Colonic mucosa (tissue), 4 donors: ENCODE measurements at regions not wholly inside any gene's neighbourhood (a gene's known extent, or its start where the extent isn't known, plus 50 kb on each side); places are given as distances from the start of the nearest gene placed in this dataset.

Experiments used
- DNase-seq: peaks from one replicate; pipeline ENCODE4 v3.0.0-alpha.2; 2020
- H3K27ac ChIP-seq: fragments of 200-600 bp; one replicate; pipeline ENCODE4 v1.8.0; 2021
- H3K27me3 ChIP-seq: fragments of 200-600 bp; one replicate; pipeline ENCODE4 v1.8.0; 2021
- H3K36me3 ChIP-seq: fragments of 200-600 bp; one replicate; pipeline ENCODE4 v1.8.0; 2021
- H3K4me1 ChIP-seq: fragments of 200-600 bp; one replicate; pipeline ENCODE4 v1.8.0; 2021; ENCODE audit warnings: mild to moderate bottlenecking
- H3K4me3 ChIP-seq: fragments of 200-600 bp; one replicate; pipeline ENCODE4 v1.8.0; 2021
- H3K9ac ChIP-seq, 2 donors: one replicate each; pipeline ENCODE4 v1.7.0; 2013; ENCODE audit warnings: control low read depth in 2 of 2, low read depth in 2 of 2, low read length in 2 of 2
- H3K9me3 ChIP-seq: fragments of 200-600 bp; one replicate; pipeline ENCODE4 v1.8.0; 2021
- intact Hi-C: fragments of 100-400 bp; cut with DNase I; formaldehyde crosslinking; loops from one replicate; pipeline ENCODE4 v1.14.1; 2022
- TF ChIP-seq, protein P1 (sequence below): fragments of 200-600 bp; IDR thresholded peaks from one replicate; pipeline ENCODE4 v1.8.0; 2022; ENCODE audit warnings: antibody characterized with exemption, mild to moderate bottlenecking
- donor health status: healthy.
- donor health status: DM: no; HTN: no; CAD: no.
- donor health status: DM: no; HTN: no; CAD: no.

DNA sequence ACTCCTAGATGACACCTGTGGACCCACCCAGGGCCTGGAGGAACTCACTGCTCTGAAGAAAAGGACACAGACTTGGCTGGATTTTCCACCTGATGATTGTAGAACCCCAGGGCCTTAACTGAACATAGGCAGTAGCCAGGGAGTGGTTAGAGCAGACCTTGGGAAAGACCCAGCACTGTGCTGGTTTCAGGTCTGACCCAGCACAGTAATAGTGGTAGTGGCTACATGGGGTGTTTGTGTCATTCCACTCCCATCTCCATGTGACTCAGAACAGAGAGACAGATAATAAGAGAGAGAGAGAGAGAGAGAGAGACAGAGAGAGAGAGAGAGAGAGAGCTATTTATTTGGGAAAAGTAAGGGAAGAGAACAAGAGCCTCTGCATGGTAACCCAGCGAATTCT, 239.1 kb upstream of the MEOX2 start:
- no peak overlapping the region for H3K9ac ChIP-seq

DNA sequence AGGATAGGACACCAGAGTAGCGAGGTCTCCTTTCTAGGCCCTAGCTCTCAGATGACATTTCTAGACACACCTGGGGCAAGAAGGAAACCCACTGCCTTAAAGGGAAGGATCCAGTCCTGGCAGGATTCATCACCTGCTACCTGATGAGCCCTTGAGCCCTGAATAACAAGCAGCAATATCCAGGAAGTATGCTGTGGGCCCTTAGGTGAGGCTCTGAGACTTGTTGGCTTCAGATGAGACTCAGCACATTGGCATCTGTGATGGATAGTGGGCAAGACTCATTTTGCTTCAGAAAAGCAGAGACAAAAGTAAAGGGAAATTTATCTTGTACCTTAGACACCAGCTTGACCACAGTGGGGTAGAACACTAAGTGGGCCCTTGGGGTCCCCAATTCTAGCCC, 238.4 kb upstream of the MEOX2 start:
- no peak for DNase-seq
- Histone ChIP-seq H3K9me3 (no peaks in the 10 kb centered on the region), H3K9ac (no peak overlapping the region), H3K4me3 (no peak overlapping the region), H3K36me3 (no peaks in the 10 kb centered on the region), H3K27me3 (no peaks in the 10 kb centered on the region), H3K4me1 (no peaks in the 10 kb centered on the region), H3K27ac (no peak overlapping the region)
- intact Hi-C loops = no loop called here
- TF ChIP-seq, protein P1, sequence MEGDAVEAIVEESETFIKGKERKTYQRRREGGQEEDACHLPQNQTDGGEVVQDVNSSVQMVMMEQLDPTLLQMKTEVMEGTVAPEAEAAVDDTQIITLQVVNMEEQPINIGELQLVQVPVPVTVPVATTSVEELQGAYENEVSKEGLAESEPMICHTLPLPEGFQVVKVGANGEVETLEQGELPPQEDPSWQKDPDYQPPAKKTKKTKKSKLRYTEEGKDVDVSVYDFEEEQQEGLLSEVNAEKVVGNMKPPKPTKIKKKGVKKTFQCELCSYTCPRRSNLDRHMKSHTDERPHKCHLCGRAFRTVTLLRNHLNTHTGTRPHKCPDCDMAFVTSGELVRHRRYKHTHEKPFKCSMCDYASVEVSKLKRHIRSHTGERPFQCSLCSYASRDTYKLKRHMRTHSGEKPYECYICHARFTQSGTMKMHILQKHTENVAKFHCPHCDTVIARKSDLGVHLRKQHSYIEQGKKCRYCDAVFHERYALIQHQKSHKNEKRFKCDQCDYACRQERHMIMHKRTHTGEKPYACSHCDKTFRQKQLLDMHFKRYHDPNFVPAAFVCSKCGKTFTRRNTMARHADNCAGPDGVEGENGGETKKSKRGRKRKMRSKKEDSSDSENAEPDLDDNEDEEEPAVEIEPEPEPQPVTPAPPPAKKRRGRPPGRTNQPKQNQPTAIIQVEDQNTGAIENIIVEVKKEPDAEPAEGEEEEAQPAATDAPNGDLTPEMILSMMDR = no peak

More for the DNA sequence above, 239.1 kb upstream of the MEOX2 start:
- Histone ChIP-seq H3K4me1 (no peaks in the 10 kb centered on the region), H3K9me3 (no peaks in the 10 kb centered on the region), H3K27me3 (no peaks in the 10 kb centered on the region), H3K4me3 (no peak overlapping the region), H3K27ac (no peak overlapping the region), H3K36me3 (no peaks in the 10 kb centered on the region)
- intact Hi-C loops = no loop called here
- TF ChIP-seq, protein P1 = no peak
- no peak for DNase-seq

DNA sequence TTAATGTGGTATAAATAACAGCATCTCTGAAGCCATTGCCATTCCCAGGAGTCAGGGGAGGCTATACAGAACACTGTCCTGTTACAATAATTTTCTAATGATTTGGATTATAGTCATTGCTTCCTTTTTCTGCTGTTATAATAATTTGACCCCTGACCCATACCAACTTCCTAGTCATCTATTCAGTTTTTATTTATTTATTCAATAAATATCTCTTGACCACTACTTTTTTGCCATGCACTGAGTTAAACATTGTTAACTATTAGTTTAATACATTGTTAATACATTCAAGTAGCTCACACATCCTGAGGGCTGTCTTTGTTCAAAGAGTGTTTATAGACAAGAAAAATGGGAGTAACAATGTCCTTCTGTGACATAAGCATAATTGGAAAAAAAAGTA, 235.5 kb upstream of the MEOX2 start:
- no peak for DNase-seq
- TF ChIP-seq, protein P1 = no peak
- Histone ChIP-seq H3K9me3 (no peaks in the 10 kb centered on the region), H3K4me1 (no peaks in the 10 kb centered on the region), H3K27ac (no peak overlapping the region), H3K36me3 (no peaks in the 10 kb centered on the region), H3K4me3 (no peak overlapping the region), H3K27me3 (no peaks in the 10 kb centered on the region), H3K9ac (no peak overlapping the region)
- intact Hi-C loops = no loop called here

DNA sequence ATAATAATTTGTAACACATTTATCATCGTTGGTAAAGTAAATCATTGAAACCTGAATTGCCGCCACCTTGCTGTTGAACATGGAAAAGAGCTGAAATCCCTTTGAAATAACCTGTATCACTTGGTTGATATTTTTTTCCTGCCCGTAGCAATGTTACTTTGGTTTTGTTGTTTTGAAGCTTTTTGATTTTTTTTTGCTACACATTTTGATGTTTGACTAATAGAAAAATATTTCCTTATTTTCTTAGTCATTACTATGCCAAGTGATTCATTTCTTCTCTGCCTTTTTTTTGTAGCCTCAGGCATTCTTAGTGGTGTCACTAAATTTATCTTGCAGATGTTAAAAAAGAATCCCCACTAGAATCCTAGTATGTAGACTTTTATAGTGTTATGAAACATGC, 235.1 kb upstream of the MEOX2 start:
- intact Hi-C loops = no loop called here

DNA sequence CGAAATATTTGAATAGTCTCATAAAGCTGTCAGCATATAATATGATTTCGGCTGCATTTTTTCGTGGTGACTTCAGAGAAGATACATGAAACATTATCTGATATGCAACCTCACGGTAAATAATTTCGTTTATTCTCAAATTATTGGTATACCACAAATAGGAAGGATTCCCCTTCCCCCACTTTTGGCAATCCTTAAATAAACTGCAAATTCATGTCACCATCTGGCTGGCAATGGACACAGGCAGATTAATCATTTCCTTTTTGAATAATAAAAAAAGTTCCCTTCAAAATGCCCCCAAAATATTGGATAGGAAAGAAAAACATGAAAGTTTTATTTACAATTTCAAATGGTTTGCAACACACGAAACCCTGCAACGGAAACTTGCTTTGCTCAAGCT, 234.5 kb upstream of the MEOX2 start:
- no peak for DNase-seq
- intact Hi-C loops = no loop called here

More for the DNA sequence above, 235.1 kb upstream of the MEOX2 start:
- H3K27ac ChIP-seq = no peak overlapping the region
- TF ChIP-seq, protein P1 = no peak
- H3K4me1 ChIP-seq = no peaks in the 10 kb centered on the region
- H3K27me3 ChIP-seq = no peaks in the 10 kb centered on the region
- no peak for DNase-seq
- H3K4me3 ChIP-seq = no peak overlapping the region
- H3K9me3 ChIP-seq = no peaks in the 10 kb centered on the region
- H3K36me3 ChIP-seq = no peaks in the 10 kb centered on the region
- H3K9ac ChIP-seq = no peak overlapping the region

More for the DNA sequence above, 234.5 kb upstream of the MEOX2 start:
- TF ChIP-seq, protein P1 = no peak
- Histone ChIP-seq H3K27ac (no peak overlapping the region), H3K9ac (no peak overlapping the region), H3K4me3 (no peak overlapping the region), H3K36me3 (no peaks in the 10 kb centered on the region), H3K27me3 (no peaks in the 10 kb centered on the region), H3K9me3 (no peaks in the 10 kb centered on the region), H3K4me1 (no peaks in the 10 kb centered on the region)
